Left hindlimb (tissue), 1 donor: ENCODE measurements at regions not wholly inside any gene's neighbourhood (a gene's known extent, or its start where the extent isn't known, plus 50 kb on each side); places are given as distances from the start of the nearest gene placed in this dataset.
A peak's percentile ranks its signal among the peaks of the same experiment; 100 is the strongest.

ENCODE experiments used
- DNase-seq: peaks from one replicate; pipeline ENCODE4 v3.0.0-alpha.2; 2018

DNA sequence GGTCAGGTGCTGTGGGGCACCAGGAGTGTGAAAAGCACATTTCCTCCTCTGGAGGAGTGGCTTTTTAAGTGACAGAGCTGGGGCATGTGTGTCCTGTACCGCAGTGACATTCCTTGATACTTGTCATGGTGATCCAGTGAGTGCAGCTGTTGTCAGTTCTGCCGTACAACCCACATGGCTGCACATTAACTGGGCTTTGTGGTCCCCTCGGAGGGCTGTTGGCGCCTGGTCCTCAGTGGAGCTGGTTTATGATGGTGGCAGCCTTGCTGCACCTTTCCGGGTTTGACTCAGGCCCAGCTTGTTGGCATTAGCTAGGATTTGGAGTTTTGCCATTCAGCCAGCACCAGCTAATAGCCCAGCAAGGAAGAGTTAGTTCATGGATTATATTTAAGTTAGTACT, 77.0 kb downstream of the SLC25A47 start:
- no peak for DNase-seq

DNA sequence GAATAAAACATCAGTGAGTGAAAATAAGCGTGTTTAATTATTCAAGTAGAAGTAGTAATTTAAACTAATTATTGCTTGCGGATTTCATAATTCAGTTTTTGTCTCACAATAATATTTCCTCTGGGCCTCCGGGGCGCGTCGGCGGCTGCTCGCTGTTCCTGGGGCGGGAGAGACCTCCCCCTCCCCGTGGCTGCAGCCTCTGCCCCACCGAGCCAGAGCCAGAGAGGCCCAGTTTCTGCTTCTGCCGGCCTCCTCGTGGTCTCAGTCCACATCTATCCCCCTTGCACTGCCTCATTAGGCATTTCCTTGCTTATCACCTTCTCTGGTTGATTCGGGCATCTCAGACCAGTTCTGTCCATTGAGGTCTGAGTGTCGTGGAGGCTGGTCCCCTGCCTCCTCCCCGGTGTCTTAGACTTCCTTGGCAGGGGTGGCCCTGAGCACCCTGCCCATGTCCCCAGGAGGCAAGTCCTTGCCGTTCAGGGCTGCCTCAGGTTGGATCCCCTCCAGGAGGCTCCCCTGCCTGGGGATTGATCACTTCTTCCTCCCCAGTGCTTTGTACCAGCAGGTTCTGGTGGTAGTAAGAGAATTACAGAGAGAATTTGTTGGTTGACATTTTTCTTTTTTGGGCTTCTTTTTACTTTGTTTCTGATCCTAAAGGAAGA, 78.0 kb downstream of the SLC25A47 start:
- no peak for DNase-seq

DNA sequence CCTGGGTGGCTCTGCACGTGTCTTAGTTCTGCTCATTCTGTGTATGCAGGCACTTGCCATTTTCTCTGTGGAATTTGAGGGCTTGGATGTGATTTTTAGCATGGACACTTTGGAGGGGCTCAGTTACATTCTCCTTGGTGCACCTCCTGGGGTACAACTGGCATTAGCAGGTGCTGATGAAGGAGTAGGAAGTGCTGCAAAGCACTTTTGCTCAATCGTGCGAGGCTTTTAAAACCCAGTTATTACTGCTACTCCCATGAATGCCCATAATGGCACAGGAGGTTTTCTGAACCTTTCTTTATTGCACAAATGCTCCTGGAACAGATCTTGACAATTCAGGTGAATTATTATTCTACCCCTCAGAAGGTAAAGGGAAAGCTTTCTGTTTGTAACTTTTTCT, 78.7 kb downstream of the SLC25A47 start:
- no peak for DNase-seq

DNA sequence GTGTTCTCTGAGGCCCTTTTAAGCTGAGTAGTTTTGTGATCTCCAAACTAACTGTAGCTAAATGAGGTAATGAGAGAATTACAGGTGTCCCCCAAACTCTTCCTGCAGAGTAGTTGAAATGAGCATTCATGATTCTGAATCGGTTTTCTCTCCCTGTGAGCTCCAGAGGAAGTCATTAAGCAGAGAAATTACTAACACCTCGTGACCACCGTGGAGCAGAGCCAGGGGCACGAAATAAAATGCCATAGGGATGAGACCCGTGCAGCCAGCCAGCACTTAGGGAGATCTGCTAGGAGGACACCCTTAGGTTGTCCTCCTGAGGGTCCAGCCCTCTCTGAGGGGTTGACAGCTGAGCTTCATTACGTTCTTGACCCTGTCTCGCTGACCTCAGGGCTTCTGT, 79.5 kb downstream of the SLC25A47 start:
- DNase-seq: no peak

DNA sequence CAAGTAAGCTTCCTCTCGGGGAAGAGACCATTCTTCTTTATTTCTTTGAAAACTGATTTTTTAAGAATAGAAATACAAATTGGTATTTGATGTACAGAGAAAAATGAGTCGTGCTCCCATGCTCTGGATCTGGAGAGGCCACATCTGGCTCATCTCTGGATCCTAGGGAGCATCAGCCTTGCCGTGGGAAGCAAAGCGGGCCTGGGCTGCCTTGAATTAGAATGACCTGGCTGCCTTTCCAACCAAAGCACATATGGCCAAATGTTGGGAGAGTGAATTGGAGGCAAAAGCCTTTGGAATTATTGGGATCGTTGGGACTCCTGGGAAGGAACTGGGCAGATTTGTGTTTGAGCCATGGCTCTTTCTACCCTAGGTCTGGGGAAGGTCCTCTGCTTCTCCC, 80.0 kb downstream of the SLC25A47 start:
- no peak for DNase-seq

DNA sequence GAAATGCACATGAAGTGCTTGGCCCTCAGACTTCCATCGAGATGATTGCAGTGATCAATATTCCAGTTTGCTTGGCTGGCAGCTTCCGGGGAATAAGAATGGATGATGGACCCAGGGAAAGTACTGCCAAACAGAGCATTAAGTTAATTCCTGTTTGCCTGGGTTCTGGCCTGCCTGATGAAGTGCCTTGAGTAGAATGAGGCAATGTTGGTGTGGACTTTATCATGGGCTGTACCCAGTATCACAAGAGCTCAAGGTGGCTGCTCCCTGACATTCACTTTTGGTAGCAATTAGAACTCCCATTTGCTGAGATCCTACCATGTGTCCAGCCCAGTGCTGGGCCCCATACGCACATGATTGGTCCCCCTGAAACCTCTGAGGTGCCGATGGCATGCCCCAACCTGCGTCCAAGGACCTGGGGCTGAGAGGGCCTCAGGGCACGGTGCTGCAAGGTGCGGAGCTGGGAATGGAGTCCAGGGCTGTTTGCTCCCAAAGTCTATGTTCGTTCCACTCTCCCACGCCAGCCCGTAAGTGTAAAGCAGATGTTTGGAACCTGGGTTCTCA, 80.7 kb downstream of the SLC25A47 start:
- no peak for DNase-seq

DNA sequence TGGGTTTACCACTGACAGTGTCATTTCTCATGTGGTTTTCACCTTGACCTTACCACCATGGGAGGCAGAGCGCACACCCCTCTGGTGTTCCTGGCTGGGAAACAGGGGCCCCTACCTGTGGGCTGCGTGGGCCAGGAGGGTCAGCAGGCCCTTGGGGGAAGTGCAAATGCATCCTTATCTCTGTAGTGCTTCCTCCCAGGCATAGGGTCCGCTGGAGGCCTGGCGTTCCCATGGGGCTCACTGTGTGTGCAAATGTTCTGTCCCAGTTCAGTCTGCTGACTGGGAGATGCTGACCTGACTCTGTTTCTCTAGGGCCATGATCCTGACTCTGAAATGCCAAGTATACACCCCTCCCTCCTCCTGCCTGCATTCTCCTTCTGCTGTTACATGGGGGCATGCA, 81.3 kb downstream of the SLC25A47 start:
- DNase-seq: no peak

DNA sequence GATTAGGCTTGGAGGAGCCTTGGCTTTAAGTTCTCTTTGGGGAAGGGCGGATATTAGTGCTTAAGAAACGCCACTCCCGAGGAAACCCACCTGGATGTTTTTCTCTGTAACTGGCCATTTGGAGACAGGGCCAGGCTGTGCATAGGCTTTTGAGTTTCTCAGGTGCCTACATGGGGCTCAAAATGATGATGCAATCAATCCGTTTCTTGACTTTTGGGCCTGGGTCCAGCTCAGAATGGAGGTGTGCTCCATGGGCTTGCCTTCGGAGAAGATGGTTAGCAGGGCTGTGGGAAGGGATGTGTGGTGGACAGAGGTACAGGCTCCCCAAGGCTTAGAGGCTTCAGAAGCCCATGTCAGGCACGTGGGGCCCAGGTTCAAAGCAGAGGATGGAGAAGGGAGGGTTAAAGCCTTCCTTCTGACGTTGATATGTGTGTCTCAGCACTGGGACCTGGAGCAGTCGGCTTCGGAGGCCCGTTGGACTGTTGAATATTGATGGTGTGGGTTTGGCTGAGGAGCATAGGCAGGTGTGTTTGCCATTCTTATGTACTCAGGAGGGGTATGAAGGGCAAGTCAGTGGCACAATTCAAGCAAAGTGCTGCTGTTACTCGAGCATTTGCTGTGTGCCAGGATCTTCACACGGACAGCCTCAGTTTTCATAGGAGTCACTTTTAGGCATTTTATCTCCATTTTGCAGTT, 82.8 kb downstream of the SLC25A47 start:
- no peak for DNase-seq

DNA sequence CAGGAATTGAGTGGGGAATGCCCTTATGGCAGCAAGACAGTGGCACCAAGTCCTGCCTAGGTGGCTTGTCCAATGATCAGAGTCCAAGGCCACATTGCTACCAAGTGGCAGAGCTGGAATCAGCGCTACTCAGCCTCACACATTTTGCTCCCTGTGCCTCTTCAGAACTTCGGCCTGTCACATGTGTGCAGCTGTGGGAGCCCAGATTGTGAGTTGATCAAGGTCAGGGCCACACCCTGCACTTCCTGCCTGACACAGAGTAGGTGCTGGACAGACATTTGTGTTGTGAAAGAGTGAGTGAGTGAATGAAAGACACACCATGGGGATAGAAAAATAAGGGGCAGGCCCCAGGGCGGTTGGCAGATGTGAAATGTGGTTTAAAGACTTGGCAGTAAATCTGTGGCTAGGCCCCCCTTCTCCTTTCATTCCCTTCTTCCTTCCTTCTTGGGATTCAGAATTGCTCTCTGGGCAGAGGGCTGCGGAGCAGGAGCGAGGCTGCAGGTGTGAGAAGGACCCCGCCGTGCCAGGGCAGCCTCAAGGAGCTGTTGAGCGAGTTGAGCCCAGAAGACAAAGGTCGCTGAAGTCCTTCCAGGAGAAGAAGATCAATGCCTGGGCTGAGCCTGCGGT, 83.5 kb downstream of the SLC25A47 start:
- no peak for DNase-seq

DNA sequence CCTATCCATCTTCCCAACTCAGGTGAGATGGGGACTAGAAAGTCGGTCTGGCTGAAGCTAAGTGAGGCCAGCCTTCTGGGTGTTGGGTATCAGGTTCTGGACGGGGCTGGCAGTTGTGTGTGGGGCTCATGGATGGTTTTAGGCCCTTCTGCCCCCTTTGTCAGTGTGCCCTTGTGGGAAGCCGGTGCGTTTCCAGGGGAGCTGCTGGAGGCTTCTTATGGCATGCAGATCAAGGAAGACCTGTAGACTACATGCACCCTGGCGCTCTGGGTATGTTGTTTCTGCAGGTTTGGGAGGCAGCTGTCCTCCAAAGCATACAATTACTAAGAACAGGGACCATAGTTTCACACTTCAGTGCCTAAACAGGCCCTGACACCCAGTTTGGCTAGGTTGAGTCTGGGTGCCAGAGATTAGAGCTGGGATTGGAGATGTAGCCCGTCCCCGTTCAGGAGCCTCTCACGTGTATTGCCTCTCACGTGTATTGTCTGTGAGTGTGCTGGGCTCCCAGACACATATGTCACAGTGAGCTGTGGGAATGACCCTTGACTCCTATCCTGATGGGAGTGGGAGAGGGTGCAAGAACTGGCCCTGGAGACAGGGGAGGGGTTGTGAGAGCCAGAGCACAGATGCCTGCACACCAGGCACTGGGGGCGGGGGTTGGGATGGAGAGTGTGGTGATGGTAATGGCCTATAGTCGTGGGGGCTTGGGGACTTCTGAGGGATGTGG, 84.4 kb downstream of the SLC25A47 start:
- no peak for DNase-seq

DNA sequence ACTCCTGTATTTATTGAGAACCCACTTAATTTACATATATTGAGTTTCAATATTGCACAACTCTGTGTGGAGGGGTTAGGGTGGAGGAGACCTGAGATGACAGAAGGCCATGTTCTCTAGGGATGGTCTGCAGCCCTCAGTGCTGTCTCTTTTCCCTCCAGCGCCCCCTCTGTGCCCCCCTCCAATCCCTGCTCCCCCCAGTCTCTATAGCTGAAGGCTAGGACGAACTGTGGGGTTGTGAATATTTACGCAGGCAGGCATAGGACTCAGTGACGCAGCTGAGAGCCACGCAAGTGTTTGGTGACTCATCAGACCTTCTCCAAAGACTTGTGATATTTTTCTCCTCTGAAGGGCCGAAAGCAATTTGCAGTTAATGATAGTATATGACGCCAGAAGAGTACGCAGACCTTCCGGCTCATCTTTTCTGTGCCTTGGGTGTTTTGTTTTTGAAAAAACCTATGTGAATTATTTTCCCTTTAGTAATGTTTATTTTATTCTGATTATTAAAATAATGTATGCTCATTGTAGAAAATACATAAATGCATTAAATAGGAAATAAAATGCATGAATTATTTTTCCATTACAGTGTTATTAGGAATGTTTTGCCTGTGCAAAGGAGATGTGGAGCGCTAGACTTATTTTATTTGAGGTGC, 85.3 kb downstream of the SLC25A47 start:
- DNase-seq: no peak

DNA sequence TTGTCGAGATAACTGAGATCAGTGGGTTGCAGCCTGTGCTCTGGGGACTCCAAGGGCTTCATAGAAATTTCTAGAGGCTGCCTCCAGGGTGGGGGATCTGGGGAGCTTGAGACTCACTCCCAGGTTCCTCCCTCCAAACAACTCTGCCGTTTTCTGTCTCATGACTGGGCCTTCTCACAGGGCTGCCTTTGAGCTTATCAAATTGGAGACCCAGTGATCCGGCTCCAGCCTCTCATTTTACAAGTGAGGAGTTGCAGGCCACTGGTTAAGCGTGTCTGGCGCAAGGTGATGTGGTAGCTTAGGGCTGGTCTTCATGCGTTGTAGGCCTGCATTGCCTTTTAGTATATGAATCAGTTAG, 85.8 kb downstream of the SLC25A47 start:
- DNase-seq: no peak

DNA sequence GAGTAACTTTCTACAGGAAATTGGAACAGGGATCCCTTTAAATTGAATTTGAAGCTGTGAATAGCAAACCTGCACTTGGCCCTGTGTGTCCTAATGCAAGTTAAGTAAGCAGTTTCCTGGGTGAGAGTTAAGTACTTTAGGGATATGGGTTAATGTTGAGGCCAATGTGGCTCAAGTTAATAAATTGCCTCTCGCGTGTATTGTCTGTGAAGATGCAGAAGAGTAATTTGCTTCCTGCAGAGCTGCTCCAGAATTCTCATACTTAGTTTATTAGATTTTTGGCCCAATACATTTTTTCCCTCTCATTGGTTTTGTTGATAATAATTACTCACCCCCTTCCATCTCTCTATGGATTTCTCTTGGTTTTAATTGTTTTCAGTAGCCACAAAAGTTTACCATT, 86.5 kb downstream of the SLC25A47 start:
- DNase-seq: no peak

DNA sequence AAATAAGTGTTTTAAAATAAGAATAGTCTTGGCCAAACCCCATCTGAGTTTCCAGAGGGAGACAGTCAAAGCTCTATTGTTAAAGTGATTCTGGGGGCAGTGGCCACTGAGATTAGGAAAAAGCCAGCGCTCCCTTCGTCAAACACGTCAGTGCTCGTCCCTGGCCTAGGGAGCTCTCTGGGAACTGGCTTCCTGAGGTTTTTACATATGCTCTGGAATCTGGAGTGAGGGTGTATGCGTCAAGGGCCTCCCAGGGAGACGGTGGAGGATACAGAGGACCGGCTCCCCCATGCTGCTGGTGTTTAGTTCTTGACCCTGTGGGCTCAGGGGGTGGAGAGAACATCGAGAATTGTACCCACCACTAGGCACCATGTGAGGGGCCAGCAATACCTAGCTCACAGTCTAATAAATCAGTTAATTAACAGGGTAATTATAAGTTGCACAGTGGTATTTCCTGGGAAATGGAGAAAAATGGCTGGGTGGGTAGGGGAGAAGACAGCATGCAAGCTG, 87.0 kb downstream of the SLC25A47 start:
- DNase-seq: no peak

DNA sequence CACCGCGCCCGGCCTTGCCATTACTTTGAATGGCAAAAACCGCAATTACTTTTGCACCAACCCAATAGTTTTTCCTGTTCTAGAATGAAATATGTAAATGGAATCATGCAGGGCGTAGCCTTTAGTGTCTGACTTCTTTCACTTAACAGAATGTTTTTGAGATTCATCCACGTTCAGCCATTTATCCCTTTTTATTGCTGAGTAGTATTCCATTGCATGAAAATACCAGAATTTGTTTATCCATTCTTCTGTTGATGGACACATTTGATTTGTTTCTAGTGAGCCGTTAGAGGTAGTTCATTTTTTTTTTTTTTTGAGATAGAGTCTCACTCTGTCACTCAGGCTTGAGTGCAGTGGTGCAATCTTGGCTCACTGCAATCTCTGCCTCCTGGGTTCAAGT, 90.6 kb downstream of the SLC25A47 start:
- no peak for DNase-seq

DNA sequence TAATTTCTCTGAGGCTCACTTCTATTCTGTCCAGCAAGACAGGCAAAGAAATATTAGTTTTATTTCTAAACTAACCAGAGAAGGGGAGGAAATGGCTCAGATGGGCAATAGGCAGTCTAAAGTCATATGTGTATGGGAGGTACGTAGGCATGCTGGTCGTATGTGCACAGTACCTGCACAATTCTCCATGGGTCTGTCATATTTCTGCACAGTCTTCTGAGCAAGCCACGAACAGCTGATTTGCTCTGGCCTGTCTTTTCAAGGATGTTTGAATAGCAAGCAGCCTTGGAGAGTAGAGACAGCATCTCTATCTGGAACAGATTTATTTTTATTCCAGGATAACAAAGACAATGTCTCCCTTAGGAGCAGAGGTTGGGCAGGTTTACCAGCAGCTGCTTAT, 92.1 kb downstream of the SLC25A47 start:
- DNase-seq: no peak

DNA sequence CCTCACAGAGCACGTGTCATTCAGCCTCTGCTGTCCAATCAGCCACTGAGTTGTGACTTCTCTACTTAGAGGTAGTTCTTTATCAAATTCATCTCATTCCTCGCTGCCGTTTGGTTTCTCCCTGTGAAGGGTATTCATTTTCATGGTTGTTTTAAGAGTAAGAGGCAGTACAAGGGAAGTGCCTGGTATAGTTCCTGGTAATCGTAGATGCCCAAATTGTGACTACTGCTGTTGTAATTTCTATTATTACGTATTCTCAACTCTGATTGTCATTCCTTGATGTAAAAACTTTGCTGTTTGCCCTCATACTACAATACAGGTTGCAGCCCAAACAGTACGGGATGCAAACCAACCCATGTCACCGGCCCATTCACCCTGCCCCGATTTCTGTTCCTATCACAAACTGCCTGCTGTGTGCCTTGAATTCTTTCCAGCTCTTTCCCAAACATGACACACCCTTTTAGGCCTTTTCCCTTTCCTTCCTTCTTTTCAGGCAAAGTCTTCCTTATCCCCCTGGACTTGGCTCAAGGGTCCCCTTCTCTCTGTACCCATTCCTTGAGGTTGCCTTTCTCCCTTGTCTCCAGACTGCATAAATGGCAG, 93.0 kb downstream of the SLC25A47 start:
- DNase-seq: no peak

DNA sequence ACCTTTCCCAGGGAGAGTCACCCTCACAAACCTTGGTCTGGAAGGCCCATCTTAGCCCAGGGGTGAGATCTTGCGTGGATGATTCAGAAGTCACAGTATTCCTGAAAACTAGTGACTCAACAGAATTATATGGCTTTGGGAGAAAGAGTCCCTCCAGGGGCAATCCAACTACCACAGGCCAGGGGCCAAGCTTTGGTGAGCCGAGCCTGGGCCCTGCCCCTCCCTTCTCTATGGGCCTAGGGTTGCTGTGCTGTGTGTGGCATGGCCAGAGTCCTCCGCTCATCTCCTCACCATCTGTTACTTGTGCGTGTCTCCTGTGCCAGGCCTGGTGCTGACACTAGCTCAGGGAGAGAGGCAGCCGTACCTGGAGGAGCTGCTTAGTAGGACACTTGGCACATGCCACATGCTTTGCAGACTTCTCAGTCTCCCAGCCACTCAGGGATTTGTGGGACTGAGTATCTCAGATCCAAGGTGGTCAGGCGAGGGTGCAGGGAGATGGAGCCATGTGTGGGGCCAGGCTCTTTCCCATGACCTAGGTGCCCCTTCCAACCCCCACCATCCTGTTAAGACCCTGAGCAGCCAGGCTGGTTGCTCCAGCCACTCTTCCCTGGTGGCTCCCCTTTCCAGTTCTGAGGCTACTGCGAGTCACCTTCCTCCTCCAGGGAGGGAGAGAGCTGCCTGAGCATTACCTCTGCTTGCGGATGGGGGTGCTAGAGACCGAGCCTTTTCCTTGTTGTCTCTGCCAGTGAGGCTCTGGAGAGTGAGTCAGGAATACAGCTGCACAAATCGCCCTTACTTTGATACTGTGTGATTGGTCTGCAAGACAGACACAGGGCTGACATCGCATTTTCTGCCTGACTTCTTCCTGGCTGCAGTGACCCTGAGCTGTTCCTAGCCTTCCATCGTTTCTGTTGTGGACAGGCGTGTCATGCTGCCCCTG, 94.1 kb downstream of the SLC25A47 start:
- peak; percentile 70 for DNase-seq

DNA sequence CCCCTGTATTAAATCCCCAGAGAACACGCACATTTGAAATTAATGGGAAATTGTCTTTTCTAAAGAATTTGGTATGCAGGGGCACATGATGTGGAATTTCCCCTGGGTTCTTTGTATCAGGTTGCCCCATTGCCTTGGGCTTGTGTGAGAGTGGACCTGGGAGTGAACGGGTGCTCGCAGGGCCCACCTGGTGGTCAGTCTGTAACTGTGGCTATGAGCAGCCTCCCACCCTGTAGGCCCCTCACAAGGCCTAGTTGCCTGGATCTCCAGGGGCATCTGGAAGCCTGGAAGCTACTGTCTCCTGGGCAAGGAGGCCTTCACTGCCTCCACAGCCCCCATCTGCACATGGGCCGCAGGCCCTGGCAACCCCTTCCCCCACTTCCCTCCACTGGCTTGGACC, 96.7 kb downstream of the SLC25A47 start:
- DNase-seq: no peak

DNA sequence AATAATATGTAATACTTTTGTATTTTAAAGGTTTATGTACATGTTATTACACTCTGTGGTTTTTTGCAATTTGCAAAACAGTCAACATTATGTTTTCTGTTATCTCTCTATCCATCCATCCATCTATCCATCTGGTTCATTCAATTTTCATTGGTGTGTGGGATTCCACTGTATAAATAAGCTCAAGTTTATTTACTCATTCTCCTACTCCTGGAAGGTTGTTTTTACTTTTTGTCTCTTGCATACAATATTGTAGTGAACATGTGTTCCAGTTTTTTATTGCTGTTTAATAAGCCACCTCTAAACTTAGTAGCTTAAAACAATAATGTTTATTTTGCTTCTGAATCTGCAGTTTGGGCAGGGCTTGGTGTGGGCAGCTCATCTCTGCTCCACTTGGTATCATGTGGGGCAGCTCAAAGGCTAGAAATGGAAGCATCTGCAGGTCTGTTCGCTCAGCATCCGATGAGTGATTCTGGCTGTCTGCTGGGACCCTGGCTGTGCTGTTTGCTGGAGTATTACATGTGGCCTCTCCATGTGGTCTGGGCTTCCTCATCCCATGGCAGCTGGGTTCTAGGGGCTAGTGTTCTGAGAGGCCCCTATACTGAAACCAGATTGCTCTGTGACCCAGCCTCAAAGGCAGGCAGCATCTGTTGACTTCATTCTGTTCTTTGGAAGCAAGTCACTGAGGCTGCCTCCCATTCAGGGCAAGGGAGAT, 98.8 kb downstream of the SLC25A47 start:
- DNase-seq: no peak
